ENCODE measurements at regions not wholly inside any gene's neighbourhood (a gene's known extent, or its start where the extent isn't known, plus 50 kb on each side); places are given as distances from the start of the nearest gene placed in this dataset.

DNA sequence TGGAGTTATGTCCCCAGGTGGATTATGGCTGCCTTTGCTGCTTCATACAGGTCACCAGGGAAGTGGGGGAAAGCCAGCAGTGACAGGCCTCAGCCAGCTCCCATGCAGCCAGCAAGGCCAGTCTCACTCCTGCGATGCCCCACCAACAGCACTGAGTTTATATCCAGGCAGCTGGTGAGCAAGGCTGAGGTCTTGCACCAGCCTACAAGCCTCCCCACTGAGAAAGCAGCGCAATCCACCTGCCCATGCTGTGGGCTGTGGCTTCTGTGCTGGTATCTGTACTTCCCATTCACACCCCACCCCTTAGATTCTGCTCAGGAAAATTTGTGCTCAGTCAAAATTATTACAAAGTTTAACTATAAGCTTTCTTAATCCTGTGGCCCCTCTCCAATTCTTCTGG is 153.5 kb downstream of the HHIP start:
- Histone ChIP-seq H3K4me1 (ENCODE audit: insufficient read depth, low read length, poor library complexity, severe bottlenecking) (no peaks in the 10 kb centered on the region), H3K27ac (ENCODE audit: low read depth, low read length, poor library complexity, severe bottlenecking) (no peak overlapping the region), H3K36me3 (ENCODE audit: insufficient read depth, low read length, poor library complexity, severe bottlenecking) (no peaks in the 10 kb centered on the region), H3K27me3 (replicated peaks; ENCODE audit: insufficient read depth, low read depth, low read length, poor library complexity) (no peaks in the 10 kb centered on the region), H3K9me3 (ENCODE audit: low read depth, low read length, poor library complexity, severe bottlenecking) (no peaks in the 10 kb centered on the region), H3K4me3 (ENCODE audit: low read depth, low read length, poor library complexity, severe bottlenecking) (no peak overlapping the region)
- DNase-seq (ENCODE audit: low spot score): no peak
- BruUV-seq (replicated peaks): no TSS peak
- ChIA-PET CTCF (no interaction called here), POLR2A (ENCODE audit: low non-redundant PET) (no interaction called here)
- intact Hi-C loops (cut with micrococcal nuclease; ENCODE audit: unreplicated experiment): no loop called here
- no peak for TF ChIP-seq EZH2 (IDR thresholded peaks at IDR 0.05; ENCODE audit: borderline replicate concordance, low read depth, low read length, poor library complexity, severe bottlenecking)
- TF ChIP-seq, protein P1, sequence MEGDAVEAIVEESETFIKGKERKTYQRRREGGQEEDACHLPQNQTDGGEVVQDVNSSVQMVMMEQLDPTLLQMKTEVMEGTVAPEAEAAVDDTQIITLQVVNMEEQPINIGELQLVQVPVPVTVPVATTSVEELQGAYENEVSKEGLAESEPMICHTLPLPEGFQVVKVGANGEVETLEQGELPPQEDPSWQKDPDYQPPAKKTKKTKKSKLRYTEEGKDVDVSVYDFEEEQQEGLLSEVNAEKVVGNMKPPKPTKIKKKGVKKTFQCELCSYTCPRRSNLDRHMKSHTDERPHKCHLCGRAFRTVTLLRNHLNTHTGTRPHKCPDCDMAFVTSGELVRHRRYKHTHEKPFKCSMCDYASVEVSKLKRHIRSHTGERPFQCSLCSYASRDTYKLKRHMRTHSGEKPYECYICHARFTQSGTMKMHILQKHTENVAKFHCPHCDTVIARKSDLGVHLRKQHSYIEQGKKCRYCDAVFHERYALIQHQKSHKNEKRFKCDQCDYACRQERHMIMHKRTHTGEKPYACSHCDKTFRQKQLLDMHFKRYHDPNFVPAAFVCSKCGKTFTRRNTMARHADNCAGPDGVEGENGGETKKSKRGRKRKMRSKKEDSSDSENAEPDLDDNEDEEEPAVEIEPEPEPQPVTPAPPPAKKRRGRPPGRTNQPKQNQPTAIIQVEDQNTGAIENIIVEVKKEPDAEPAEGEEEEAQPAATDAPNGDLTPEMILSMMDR (conservative IDR thresholded peaks at IDR 0.05; ENCODE audit: low read depth, low read length): no peak

DNA sequence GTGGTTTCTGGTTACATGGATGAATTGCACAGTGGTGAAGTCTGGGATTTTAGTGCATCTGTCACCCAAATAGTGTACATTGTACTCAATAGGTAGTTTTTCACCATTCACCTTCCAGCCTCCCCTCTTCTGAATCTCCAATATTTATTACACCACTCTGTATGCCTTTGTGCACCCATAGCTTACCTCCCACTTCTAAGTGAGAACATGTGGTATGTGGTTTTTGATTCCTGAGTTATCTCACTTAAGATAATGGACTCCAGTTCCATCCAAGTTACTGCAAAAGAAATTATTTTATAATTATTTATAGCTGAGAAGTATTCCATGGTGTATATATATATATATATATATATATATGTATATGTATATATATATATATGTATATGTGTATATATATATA is 155.8 kb downstream of the HHIP start:
- no peaks in the 10 kb centered on the region for H3K9me3 ChIP-seq (ENCODE audit: low read depth, low read length, poor library complexity, severe bottlenecking)
- H3K27me3 ChIP-seq (replicated peaks; ENCODE audit: insufficient read depth, low read depth, low read length, poor library complexity): no peaks in the 10 kb centered on the region
- CTCF ChIA-PET: no interaction called here
- TF ChIP-seq, protein P1 (conservative IDR thresholded peaks at IDR 0.05; ENCODE audit: low read depth, low read length): no peak
- no peak for TF ChIP-seq EZH2 (IDR thresholded peaks at IDR 0.05; ENCODE audit: borderline replicate concordance, low read depth, low read length, poor library complexity, severe bottlenecking)
- no peak overlapping the region for H3K27ac ChIP-seq (ENCODE audit: low read depth, low read length, poor library complexity, severe bottlenecking)
- H3K4me1 ChIP-seq (ENCODE audit: insufficient read depth, low read length, poor library complexity, severe bottlenecking): no peaks in the 10 kb centered on the region
- intact Hi-C loops (cut with micrococcal nuclease; ENCODE audit: unreplicated experiment): no loop called here
- no peak for DNase-seq (ENCODE audit: low spot score)
- H3K36me3 ChIP-seq (ENCODE audit: insufficient read depth, low read length, poor library complexity, severe bottlenecking): no peaks in the 10 kb centered on the region
- BruUV-seq (replicated peaks): no TSS peak
- POLR2A ChIA-PET (ENCODE audit: low non-redundant PET): no interaction called here
- H3K4me3 ChIP-seq (ENCODE audit: low read depth, low read length, poor library complexity, severe bottlenecking): no peak overlapping the region

DNA sequence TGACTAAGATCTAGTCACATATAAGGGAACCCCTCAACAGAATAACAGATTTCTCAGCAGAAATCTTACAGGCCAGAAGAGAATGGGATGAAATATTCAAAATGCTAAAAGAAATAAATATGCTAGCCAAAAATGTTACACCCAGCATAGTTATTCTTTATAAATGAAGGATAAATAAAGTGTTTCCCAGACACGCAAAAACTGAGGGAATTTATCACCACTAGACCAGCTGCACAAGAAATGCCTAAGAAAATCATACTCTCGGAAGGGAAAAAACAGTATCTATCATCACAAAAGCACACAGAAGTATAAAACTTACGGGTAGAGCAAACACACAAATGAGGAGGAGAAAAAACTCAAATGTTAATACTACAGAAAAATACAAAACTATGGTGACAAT is 162.1 kb downstream of the HHIP start:
- BruUV-seq (replicated peaks): no TSS peak
- POLR2A ChIA-PET (ENCODE audit: low non-redundant PET): no interaction called here
- Histone ChIP-seq H3K9me3 (ENCODE audit: low read depth, low read length, poor library complexity, severe bottlenecking) (peaks cover 11% of the 10 kb centered on the region), H3K27ac (ENCODE audit: low read depth, low read length, poor library complexity, severe bottlenecking) (no peak overlapping the region), H3K36me3 (ENCODE audit: insufficient read depth, low read length, poor library complexity, severe bottlenecking) (no peaks in the 10 kb centered on the region), H3K4me1 (ENCODE audit: insufficient read depth, low read length, poor library complexity, severe bottlenecking) (no peaks in the 10 kb centered on the region), H3K4me3 (ENCODE audit: low read depth, low read length, poor library complexity, severe bottlenecking) (no peak overlapping the region), H3K27me3 (replicated peaks; ENCODE audit: insufficient read depth, low read depth, low read length, poor library complexity) (no peaks in the 10 kb centered on the region)
- intact Hi-C loops (cut with micrococcal nuclease; ENCODE audit: unreplicated experiment): no loop called here
- TF ChIP-seq, protein P1 (conservative IDR thresholded peaks at IDR 0.05; ENCODE audit: low read depth, low read length): no peak
- TF ChIP-seq EZH2 (IDR thresholded peaks at IDR 0.05; ENCODE audit: borderline replicate concordance, low read depth, low read length, poor library complexity, severe bottlenecking): no peak
- CTCF ChIA-PET: no interaction called here
- no peak for DNase-seq (ENCODE audit: low spot score)

All from A673 (cell line).